ENCODE measurements at regions not wholly inside any gene's neighbourhood (a gene's known extent, or its start where the extent isn't known, plus 50 kb on each side); places are given as distances from the start of the nearest gene placed in this dataset.
A peak's percentile ranks its signal among the peaks of the same experiment; 100 is the strongest.

GRCh38 chr2:126754240-126755004, 98.5 kb downstream of the GYPC start:
- peak overlapping the region; percentile 30 to 88 (median 81) for H3K27ac Mint-ChIP-seq

GRCh38 chr2:126756125-126756524, 100.2 kb downstream of the GYPC start:
- Mint-ChIP-seq H3K36me3 (peaks cover 0 to 3% (median 2%) of the 10 kb centered on the region in 3 donors), H3K4me3 (peak overlapping the region in 1 of 7 donors; percentile 18), H3K4me1 (peaks cover 32 to 46% (median 39%) of the 10 kb centered on the region in 3 donors), H3K27ac (peak overlapping the region in 5 of 8 donors; percentile 28 to 84 (median 57)), H3K9me3 (no peaks in the 10 kb centered on the region), H3K27me3 (no peaks in the 10 kb centered on the region)
- Histone ChIP-seq H3K4me3 (ENCODE audit: low read length) (no peak overlapping the region), H3K4me1 (ENCODE audit: insufficient read depth, low read length) (peaks cover 17% of the 10 kb centered on the region), H3K27ac (ENCODE audit: low read depth, low read length) (no peak overlapping the region), H3K9me3 (ENCODE audit: low read length) (no peaks in the 10 kb centered on the region), H3K27me3 (ENCODE audit: insufficient read depth, low read length, poor library complexity, severe bottlenecking) (no peaks in the 10 kb centered on the region), H3K36me3 (ENCODE audit: insufficient read depth, low read length) (no peaks in the 10 kb centered on the region)
- DNase-seq = no peak
- ChIA-PET POLR2A (no interaction called here), CTCF (interaction anchor here (0.8 to 2.1 kb wide), 3 partner anchors 21 to 228 kb away, joined by 3 to 7 read pairs (median 3); no protein-coding TSS in a partner anchor)

More at GRCh38 chr2:126754240-126755004, 98.5 kb downstream of the GYPC start:
- Mint-ChIP-seq H3K27me3 (no peaks in the 10 kb centered on the region), H3K9me3 (no peaks in the 10 kb centered on the region), H3K4me1 (peaks cover 19 to 37% (median 30%) of the 10 kb centered on the region in 3 donors), H3K36me3 (peaks cover 0 to 3% (median 2%) of the 10 kb centered on the region in 3 donors), H3K4me3 (peak overlapping the region in 1 of 7 donors; percentile 5)
- peaks cover 8% of the 10 kb centered on the region for H3K4me1 ChIP-seq (ENCODE audit: insufficient read depth, low read length)
- no peaks in the 10 kb centered on the region for H3K27me3 ChIP-seq (ENCODE audit: insufficient read depth, low read length, poor library complexity, severe bottlenecking)
- peak in 1 of 5 donors; percentile 13 for DNase-seq
- no peak overlapping the region for H3K27ac ChIP-seq (ENCODE audit: low read depth, low read length)
- CTCF ChIA-PET = interaction anchor here (0.9 kb wide), 1 partner anchor 22 kb away, joined by 3 read pairs; no protein-coding TSS in a partner anchor
- H3K4me3 ChIP-seq (ENCODE audit: low read length) = no peak overlapping the region
- POLR2A ChIA-PET = no interaction called here
- H3K9me3 ChIP-seq (ENCODE audit: low read length) = no peaks in the 10 kb centered on the region
- H3K36me3 ChIP-seq (ENCODE audit: insufficient read depth, low read length) = no peaks in the 10 kb centered on the region

DNA sequence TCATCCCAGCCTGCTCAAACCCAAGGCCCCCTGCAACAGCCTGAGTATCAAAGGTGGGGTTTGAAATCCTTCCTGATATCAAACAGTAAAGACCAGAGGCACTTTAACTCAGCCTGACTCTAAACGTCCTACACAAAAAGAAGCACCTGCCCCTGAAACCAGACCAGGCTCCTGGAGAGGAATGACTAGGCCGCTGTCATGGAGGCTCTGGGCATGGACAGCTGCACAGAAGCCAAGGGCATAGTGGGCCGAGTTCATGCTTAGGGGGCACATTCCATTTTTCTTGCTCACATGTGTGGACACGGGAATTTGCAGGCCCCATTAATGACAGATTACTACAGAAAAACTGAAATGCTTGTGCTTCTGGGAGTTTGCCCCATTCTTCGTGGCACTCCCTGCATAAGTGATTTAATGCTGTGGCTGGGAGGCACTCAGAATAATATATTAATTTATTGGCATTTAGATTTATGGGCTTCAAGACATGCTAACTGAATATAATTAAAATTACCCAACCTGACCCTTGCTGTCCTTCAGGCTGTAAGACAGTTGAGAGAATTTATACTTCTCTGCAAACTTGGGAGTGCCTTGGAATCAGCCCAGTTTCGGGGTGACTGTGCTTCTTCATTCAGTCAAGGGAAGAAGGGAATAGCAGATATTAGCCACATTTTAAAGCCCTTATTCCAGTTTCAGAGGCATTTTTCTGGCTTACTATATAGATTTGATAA, 105.5 kb downstream of the GYPC start:
- DNase-seq = no peak
- H3K9me3 ChIP-seq (ENCODE audit: low read length) = no peaks in the 10 kb centered on the region
- no peaks in the 10 kb centered on the region for H3K36me3 ChIP-seq (ENCODE audit: insufficient read depth, low read length)
- Mint-ChIP-seq H3K4me3 (peak overlapping the region in 6 of 7 donors; percentile 57 to 89 (median 78)), H3K27me3 (peaks cover 0 to 4% of the 10 kb centered on the region in 2 donors), H3K4me1 (peaks cover 57 to 69% (median 58%) of the 10 kb centered on the region in 3 donors), H3K27ac (peak overlapping the region in 7 of 8 donors; percentile 48 to 97 (median 91)), H3K36me3 (peaks cover 0 to 8% (median 0%) of the 10 kb centered on the region in 3 donors), H3K9me3 (no peaks in the 10 kb centered on the region)
- no peak overlapping the region for H3K4me3 ChIP-seq (ENCODE audit: low read length)
- peaks cover 44% of the 10 kb centered on the region for H3K4me1 ChIP-seq (ENCODE audit: insufficient read depth, low read length)
- ChIA-PET CTCF (interaction anchor here (1.0 to 2.4 kb wide), 6 partner anchors 13 to 233 kb away, joined by 3 to 8 read pairs (median 4); no protein-coding TSS in a partner anchor), POLR2A (no interaction called here)
- no peak overlapping the region for H3K27ac ChIP-seq (ENCODE audit: low read depth, low read length)
- no peaks in the 10 kb centered on the region for H3K27me3 ChIP-seq (ENCODE audit: insufficient read depth, low read length, poor library complexity, severe bottlenecking)

- H3K27me3 Mint-ChIP-seq = peaks cover 0 to 7% of the 10 kb centered on the region in 2 donors
- peaks cover 44% of the 10 kb centered on the region for H3K4me1 ChIP-seq (ENCODE audit: insufficient read depth, low read length)
- no peaks in the 10 kb centered on the region for H3K9me3 ChIP-seq (ENCODE audit: low read length)
- DNase-seq = peak; percentile 39 to 71 (median 67)
- no peaks in the 10 kb centered on the region for H3K36me3 ChIP-seq (ENCODE audit: insufficient read depth, low read length)
- POLR2A ChIA-PET = no interaction called here
- H3K9me3 Mint-ChIP-seq = no peaks in the 10 kb centered on the region
- H3K4me3 ChIP-seq (ENCODE audit: low read length) = peak overlapping the region; percentile 33
- peaks cover 0 to 8% (median 0%) of the 10 kb centered on the region in 3 donors for H3K36me3 Mint-ChIP-seq
- H3K4me1 Mint-ChIP-seq = peaks cover 58 to 71% (median 60%) of the 10 kb centered on the region in 3 donors
- H3K27ac Mint-ChIP-seq = peak overlapping the region; percentile 48 to 99 (median 92)
- peak overlapping the region; percentile 1 to 89 (median 77) for H3K4me3 Mint-ChIP-seq
- no peaks in the 10 kb centered on the region for H3K27me3 ChIP-seq (ENCODE audit: insufficient read depth, low read length, poor library complexity, severe bottlenecking)
- no peak overlapping the region for H3K27ac ChIP-seq (ENCODE audit: low read depth, low read length)
- CTCF ChIA-PET = interaction anchor here (1.2 to 2.4 kb wide), 5 partner anchors 14 to 234 kb away, joined by 3 to 8 read pairs (median 4); no protein-coding TSS in a partner anchor
Measured at GRCh38 chr2:126761981-126762878, 106.3 kb downstream of the GYPC start.

DNA sequence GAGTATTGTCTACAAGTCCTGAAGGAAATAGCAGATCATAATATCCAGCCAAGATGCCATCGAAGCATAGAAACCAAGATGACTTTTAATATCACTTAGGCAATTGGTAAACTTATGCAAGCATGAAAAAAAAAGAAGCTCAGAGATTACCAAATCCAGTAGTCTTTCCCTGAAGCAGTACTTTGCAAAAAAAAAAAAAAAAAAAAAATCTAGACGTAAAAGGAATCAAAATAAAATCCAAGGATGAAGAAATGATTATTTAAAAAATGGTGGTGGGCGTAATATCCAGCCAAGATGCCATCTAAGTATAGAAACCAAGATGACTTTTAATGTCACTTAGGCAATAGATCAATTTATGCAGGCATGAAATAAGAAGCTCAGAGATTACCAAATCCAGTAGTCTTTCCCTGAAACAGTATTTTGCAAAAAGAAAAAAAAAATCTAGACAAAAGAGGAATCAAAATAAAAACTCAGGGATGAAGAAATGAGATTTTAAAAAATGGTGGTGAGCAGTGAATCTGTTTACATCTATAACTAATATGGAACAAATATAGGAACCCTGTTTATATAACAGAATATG, 108.8 kb downstream of the GYPC start:
- Mint-ChIP-seq H3K4me1 (peaks cover 62 to 72% (median 64%) of the 10 kb centered on the region in 3 donors), H3K9me3 (no peaks in the 10 kb centered on the region), H3K4me3 (no peak overlapping the region), H3K27me3 (peaks cover 3 to 10% of the 10 kb centered on the region in 2 donors), H3K27ac (no peak overlapping the region), H3K36me3 (peaks cover 0 to 8% (median 0%) of the 10 kb centered on the region in 3 donors)
- Histone ChIP-seq H3K9me3 (ENCODE audit: low read length) (no peaks in the 10 kb centered on the region), H3K4me1 (ENCODE audit: insufficient read depth, low read length) (peaks cover 48% of the 10 kb centered on the region), H3K4me3 (ENCODE audit: low read length) (no peak overlapping the region), H3K36me3 (ENCODE audit: insufficient read depth, low read length) (no peaks in the 10 kb centered on the region), H3K27ac (ENCODE audit: low read depth, low read length) (no peak overlapping the region), H3K27me3 (ENCODE audit: insufficient read depth, low read length, poor library complexity, severe bottlenecking) (no peaks in the 10 kb centered on the region)
- CTCF ChIA-PET = interaction anchor here (0.9 kb wide), 1 partner anchor 237 kb away, joined by 5 read pairs; no protein-coding TSS in a partner anchor
- POLR2A ChIA-PET = interaction anchor here (0.6 kb wide), 1 partner anchor 230 kb away, joined by 3 read pairs; no protein-coding TSS in a partner anchor
- DNase-seq = no peak

DNA sequence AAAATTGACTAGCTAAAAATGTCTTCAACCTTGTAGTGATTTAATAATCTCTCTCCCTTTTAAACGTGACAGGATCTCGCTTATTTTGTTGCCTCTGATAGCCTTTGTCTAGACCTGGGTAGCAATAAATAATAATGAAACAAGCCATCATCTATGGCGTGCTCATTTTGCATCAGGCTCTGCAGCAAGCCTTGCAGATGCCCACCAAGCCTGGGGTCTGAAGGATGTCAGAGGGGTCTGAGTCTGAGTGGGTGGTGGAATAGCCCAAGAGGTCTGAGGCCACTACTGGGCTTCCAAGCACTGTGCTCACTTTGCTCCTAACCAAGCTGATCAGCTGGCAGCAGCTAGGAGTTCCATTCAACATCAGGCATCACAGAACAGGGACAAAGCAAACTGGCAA, 109.4 kb downstream of the GYPC start:
- Mint-ChIP-seq H3K36me3 (peaks cover 0 to 8% (median 0%) of the 10 kb centered on the region in 3 donors), H3K27ac (peak overlapping the region in 3 of 8 donors; percentile 53 to 61 (median 61)), H3K9me3 (no peaks in the 10 kb centered on the region), H3K27me3 (peaks cover 3 to 10% of the 10 kb centered on the region in 2 donors), H3K4me1 (peaks cover 59 to 73% (median 65%) of the 10 kb centered on the region in 3 donors), H3K4me3 (no peak overlapping the region)
- Histone ChIP-seq H3K27ac (ENCODE audit: low read depth, low read length) (no peak overlapping the region), H3K9me3 (ENCODE audit: low read length) (no peaks in the 10 kb centered on the region), H3K4me3 (ENCODE audit: low read length) (no peak overlapping the region), H3K36me3 (ENCODE audit: insufficient read depth, low read length) (no peaks in the 10 kb centered on the region), H3K27me3 (ENCODE audit: insufficient read depth, low read length, poor library complexity, severe bottlenecking) (no peaks in the 10 kb centered on the region), H3K4me1 (ENCODE audit: insufficient read depth, low read length) (peaks cover 46% of the 10 kb centered on the region)
- ChIA-PET POLR2A (no interaction called here), CTCF (interaction anchor here (0.9 kb wide), 1 partner anchor 237 kb away, joined by 5 read pairs; no protein-coding TSS in a partner anchor)
- no peak for DNase-seq

All from CD8-positive, alpha-beta memory T cell (primary cell).